ENCODE measurements at regions not wholly inside any gene's neighbourhood (a gene's known extent, or its start where the extent isn't known, plus 50 kb on each side); places are given as distances from the start of the nearest gene placed in this dataset.

- TF ChIP-seq ZNF281 (CRISPR knock-in tag; IDR thresholded peaks at IDR 0.05): no peak
- no peak for TF ChIP-seq IRF2 (CRISPR knock-in tag; IDR thresholded peaks at IDR 0.05; ENCODE audit: borderline replicate concordance, low read depth)
Measured at GRCh38 chr4:65152205-65152604, 518.1 kb downstream of the EPHA5 start (continued).

DNA sequence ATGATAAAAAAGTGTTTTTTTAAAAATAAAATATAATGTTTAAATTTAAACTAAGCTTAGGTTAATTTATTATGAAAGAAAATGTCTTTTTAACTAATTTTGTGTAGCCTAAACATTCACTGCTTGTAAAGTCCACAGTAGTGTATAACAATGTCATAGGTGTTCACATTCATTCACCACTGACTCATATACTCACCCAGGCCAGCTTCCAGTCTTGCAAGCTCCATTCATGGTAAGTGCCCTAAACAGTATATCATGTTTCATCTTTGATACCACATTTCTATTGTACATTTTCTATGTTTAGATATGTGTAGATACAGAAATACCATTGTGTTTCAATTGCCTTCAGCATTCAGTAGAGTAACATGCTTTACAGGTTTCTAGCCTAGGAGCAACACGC is 530.3 kb downstream of the EPHA5 start:
- DNase-seq (ENCODE audit: low spot score) (no peak), ATAC-seq (no peak)
- ChIA-PET CTCF (no interaction called here), POLR2A (no interaction called here)
- H3K4me3 Mint-ChIP-seq: no peak overlapping the region
- peaks cover 67% of the 10 kb centered on the region for H3K9me3 Mint-ChIP-seq
- TF ChIP-seq, protein P1, sequence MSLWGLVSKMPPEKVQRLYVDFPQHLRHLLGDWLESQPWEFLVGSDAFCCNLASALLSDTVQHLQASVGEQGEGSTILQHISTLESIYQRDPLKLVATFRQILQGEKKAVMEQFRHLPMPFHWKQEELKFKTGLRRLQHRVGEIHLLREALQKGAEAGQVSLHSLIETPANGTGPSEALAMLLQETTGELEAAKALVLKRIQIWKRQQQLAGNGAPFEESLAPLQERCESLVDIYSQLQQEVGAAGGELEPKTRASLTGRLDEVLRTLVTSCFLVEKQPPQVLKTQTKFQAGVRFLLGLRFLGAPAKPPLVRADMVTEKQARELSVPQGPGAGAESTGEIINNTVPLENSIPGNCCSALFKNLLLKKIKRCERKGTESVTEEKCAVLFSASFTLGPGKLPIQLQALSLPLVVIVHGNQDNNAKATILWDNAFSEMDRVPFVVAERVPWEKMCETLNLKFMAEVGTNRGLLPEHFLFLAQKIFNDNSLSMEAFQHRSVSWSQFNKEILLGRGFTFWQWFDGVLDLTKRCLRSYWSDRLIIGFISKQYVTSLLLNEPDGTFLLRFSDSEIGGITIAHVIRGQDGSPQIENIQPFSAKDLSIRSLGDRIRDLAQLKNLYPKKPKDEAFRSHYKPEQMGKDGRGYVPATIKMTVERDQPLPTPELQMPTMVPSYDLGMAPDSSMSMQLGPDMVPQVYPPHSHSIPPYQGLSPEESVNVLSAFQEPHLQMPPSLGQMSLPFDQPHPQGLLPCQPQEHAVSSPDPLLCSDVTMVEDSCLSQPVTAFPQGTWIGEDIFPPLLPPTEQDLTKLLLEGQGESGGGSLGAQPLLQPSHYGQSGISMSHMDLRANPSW (CRISPR knock-in tag; conservative IDR thresholded peaks at IDR 0.05; ENCODE audit: low read depth): no peak
- TF ChIP-seq ZNF232 (CRISPR knock-in tag; IDR thresholded peaks at IDR 0.05) (no peak), ETV6 (CRISPR knock-in tag; IDR thresholded peaks at IDR 0.05) (no peak), HMGA2 (CRISPR knock-in tag; IDR thresholded peaks at IDR 0.05) (no peak), ZNF425 (CRISPR knock-in tag; conservative IDR thresholded peaks at IDR 0.05) (no peak), ZNF416 (CRISPR knock-in tag; IDR thresholded peaks at IDR 0.05) (no peak)
- TF ChIP-seq, protein P2, sequence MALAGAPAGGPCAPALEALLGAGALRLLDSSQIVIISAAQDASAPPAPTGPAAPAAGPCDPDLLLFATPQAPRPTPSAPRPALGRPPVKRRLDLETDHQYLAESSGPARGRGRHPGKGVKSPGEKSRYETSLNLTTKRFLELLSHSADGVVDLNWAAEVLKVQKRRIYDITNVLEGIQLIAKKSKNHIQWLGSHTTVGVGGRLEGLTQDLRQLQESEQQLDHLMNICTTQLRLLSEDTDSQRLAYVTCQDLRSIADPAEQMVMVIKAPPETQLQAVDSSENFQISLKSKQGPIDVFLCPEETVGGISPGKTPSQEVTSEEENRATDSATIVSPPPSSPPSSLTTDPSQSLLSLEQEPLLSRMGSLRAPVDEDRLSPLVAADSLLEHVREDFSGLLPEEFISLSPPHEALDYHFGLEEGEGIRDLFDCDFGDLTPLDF (CRISPR knock-in tag; IDR thresholded peaks at IDR 0.05): no peak
- H3K4me1 Mint-ChIP-seq: no peaks in the 10 kb centered on the region
- peaks cover 30% of the 10 kb centered on the region for H3K36me3 Mint-ChIP-seq
- H3K27me3 Mint-ChIP-seq (ENCODE audit: low read depth): no peaks in the 10 kb centered on the region
- no peak overlapping the region for H3K27ac Mint-ChIP-seq

DNA sequence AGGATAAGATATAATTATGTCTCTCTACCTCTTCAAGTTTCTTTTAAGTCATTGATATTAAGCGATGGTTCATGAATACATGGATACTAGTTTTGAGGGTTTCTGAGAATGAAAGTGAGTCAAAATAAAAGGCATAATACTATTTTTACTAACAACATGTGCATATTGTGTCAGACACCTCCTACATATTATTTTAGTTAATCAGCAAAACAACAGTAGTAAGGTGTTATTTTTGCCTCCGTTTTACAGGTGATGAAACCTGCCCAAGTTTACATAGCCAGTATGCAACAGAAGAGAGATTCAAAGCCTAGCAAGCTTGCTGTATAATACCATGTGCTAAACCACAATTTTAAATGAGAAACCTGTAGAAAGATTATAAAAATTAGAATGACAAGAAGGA is 544.1 kb downstream of the EPHA5 start:
- Mint-ChIP-seq H3K9me3 (no peaks in the 10 kb centered on the region), H3K36me3 (no peaks in the 10 kb centered on the region), H3K4me3 (no peak overlapping the region), H3K27me3 (ENCODE audit: low read depth) (no peaks in the 10 kb centered on the region), H3K4me1 (no peaks in the 10 kb centered on the region), H3K27ac (no peak overlapping the region)
- no peak for ATAC-seq
- CTCF ChIA-PET: no interaction called here
- TF ChIP-seq NFYB (CRISPR knock-in tag; conservative IDR thresholded peaks at IDR 0.05; ENCODE audit: low read depth): no peak
- TF ChIP-seq IRF2 (CRISPR knock-in tag; IDR thresholded peaks at IDR 0.05; ENCODE audit: borderline replicate concordance, low read depth): no peak
- no peak for TF ChIP-seq MAX (CRISPR knock-in tag; IDR thresholded peaks at IDR 0.05)
- no peak for TF ChIP-seq RELA (CRISPR knock-in tag; IDR thresholded peaks at IDR 0.05; ENCODE audit: borderline replicate concordance)
- TF ChIP-seq SOX15 (CRISPR knock-in tag; IDR thresholded peaks at IDR 0.05): no peak
- TF ChIP-seq GRHL2 (CRISPR knock-in tag; IDR thresholded peaks at IDR 0.05; ENCODE audit: insufficient replicate concordance, severe bottlenecking): no peak
- TF ChIP-seq KAT7 (CRISPR knock-in tag; IDR thresholded peaks at IDR 0.05; ENCODE audit: borderline replicate concordance): no peak
- no peak for TF ChIP-seq NFATC4 (CRISPR knock-in tag; IDR thresholded peaks at IDR 0.05)
- no peak for TF ChIP-seq SP1 (CRISPR knock-in tag; conservative IDR thresholded peaks at IDR 0.05)
- TF ChIP-seq ZNF416 (CRISPR knock-in tag; IDR thresholded peaks at IDR 0.05): no peak
- TF ChIP-seq ATF6 (CRISPR knock-in tag; IDR thresholded peaks at IDR 0.05): no peak
- TF ChIP-seq, protein P3, sequence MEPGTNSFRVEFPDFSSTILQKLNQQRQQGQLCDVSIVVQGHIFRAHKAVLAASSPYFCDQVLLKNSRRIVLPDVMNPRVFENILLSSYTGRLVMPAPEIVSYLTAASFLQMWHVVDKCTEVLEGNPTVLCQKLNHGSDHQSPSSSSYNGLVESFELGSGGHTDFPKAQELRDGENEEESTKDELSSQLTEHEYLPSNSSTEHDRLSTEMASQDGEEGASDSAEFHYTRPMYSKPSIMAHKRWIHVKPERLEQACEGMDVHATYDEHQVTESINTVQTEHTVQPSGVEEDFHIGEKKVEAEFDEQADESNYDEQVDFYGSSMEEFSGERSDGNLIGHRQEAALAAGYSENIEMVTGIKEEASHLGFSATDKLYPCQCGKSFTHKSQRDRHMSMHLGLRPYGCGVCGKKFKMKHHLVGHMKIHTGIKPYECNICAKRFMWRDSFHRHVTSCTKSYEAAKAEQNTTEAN (CRISPR knock-in tag; IDR thresholded peaks at IDR 0.05): no peak
- TF ChIP-seq FOXJ3 (CRISPR knock-in tag; IDR thresholded peaks at IDR 0.05; ENCODE audit: borderline replicate concordance): no peak
- TF ChIP-seq NR3C1 (CRISPR knock-in tag; conservative IDR thresholded peaks at IDR 0.05; ENCODE audit: low read depth): no peak
- no peak for TF ChIP-seq CBFB (CRISPR knock-in tag; IDR thresholded peaks at IDR 0.05; ENCODE audit: low read depth)
- TF ChIP-seq ESRRA (CRISPR knock-in tag; IDR thresholded peaks at IDR 0.05; ENCODE audit: borderline replicate concordance): no peak
- DNase-seq (ENCODE audit: low spot score): no peak
- POLR2A ChIA-PET: no interaction called here
